HCT116 (cell line): ENCODE measurements at regions not wholly inside any gene's neighbourhood (a gene's known extent, or its start where the extent isn't known, plus 50 kb on each side); places are given as distances from the start of the nearest gene placed in this dataset.

Experiments used
- POLR2A ChIP-seq: IDR thresholded peaks from 2 replicates; pipeline ENCODE4 v1.7.0; 2011; ENCODE audit warnings: borderline replicate concordance; ENCODE audit not compliant: insufficient read depth, insufficient read length; ENCODE audit errors: extremely low read depth
- YY1 ChIP-seq: IDR thresholded peaks from 2 replicates; pipeline ENCODE4 v1.6.1; 2011; ENCODE audit warnings: low read length, low read depth, moderate library complexity, mild to moderate bottlenecking; ENCODE audit not compliant: insufficient replicate concordance; ENCODE audit errors: extremely low read depth

DNA sequence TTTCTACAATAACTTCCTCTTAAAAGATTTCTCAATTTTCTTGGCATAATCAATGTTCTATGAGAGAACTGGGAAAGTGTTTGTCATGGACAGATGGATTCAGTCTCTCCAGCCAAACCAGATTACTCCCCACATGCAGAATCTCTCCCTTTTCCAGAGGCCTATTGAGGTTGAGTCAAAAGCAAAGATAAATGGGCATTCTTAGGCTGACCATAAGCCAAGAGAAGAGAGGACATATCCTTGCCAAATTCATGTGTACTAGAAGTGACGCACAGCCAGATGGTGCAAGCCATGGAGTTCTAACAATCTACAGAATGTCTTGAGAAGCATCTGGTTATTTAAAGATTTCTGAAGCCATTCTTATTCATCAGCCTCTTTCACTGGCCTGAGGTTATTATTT, 2115.0 kb downstream of the MAT2B start:
- no peak for TF ChIP-seq POLR2A
- TF ChIP-seq YY1: no peak
